Vagina (tissue), 2 donors: ENCODE measurements at regions not wholly inside any gene's neighbourhood (a gene's known extent, or its start where the extent isn't known, plus 50 kb on each side); places are given as distances from the start of the nearest gene placed in this dataset.

ENCODE experiments used
- POLR2A ChIP-seq, 2 donors: fragments of 450-650 bp; IDR thresholded peaks; one replicate each; pipeline ENCODE4 v1.6.1; 2017; ENCODE audit warnings: antibody characterized with exemption in 2 of 2, mild to moderate bottlenecking in 2 of 2, moderate library complexity in 2 of 2
- TF ChIP-seq, protein P1 (sequence below), 3 experiments: fragments of 450-650 bp in 2 of 3; fragments of 200-600 bp in 1 of 3; sonication (generic) in 1 of 3; IDR thresholded peaks; one replicate each; pipeline ENCODE4 v1.5.1; 2017 to 2019; ENCODE audit warnings: antibody characterized with exemption in 3 of 3, mild to moderate bottlenecking in 2 of 3, moderate library complexity in 2 of 3

DNA sequence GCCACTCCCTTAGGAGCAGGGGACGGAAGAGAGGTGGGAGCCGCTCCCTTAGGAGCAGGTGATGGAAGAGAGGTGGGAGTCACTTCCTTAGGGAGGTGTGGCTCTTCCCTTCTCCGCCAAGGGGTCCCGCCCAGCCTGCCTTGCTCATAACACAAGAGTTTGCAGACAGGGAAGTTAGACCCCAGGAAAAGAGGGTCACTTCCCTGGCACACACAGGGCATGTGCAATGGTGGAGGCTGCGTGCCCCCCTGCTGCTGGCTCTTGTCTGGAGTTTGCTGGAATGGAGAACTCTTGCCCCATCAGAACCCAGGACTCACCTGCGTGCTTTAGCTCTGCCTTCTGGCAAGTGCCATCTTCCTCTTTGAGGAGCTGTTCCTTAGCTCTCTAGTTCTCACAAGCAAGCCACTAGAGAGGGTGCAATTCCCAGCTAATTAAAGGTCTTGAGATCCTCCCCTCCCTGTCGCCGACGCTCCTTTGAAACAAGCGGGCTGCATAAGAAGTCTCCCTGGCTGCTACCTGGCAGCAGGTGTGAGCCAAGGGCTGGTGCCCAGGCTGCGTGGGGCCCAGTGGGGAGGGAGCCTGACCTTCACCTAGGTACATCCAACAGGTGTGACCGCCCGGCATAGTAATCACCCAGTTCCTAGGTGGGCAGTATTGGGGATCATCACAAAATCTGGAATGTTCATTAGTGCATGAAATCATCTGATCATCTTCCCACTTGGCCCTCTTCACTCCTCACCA, 281.6 kb downstream of the ZNF536 start:
- no peak for TF ChIP-seq POLR2A (IDR thresholded peaks at IDR 0.05)
- TF ChIP-seq, protein P1, sequence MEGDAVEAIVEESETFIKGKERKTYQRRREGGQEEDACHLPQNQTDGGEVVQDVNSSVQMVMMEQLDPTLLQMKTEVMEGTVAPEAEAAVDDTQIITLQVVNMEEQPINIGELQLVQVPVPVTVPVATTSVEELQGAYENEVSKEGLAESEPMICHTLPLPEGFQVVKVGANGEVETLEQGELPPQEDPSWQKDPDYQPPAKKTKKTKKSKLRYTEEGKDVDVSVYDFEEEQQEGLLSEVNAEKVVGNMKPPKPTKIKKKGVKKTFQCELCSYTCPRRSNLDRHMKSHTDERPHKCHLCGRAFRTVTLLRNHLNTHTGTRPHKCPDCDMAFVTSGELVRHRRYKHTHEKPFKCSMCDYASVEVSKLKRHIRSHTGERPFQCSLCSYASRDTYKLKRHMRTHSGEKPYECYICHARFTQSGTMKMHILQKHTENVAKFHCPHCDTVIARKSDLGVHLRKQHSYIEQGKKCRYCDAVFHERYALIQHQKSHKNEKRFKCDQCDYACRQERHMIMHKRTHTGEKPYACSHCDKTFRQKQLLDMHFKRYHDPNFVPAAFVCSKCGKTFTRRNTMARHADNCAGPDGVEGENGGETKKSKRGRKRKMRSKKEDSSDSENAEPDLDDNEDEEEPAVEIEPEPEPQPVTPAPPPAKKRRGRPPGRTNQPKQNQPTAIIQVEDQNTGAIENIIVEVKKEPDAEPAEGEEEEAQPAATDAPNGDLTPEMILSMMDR (IDR thresholded peaks at IDR 0.05) = no peak
